ENCODE measurements at regions not wholly inside any gene's neighbourhood (a gene's known extent, or its start where the extent isn't known, plus 50 kb on each side); places are given as distances from the start of the nearest gene placed in this dataset.

- no peaks in the 10 kb centered on the region for H3K36me3 ChIP-seq (ENCODE audit: low read depth, low read length)
- ChIA-PET CTCF (no interaction called here), POLR2A (ENCODE audit: unreplicated experiment) (no interaction called here)
- DNase-seq (no peak), ATAC-seq (no peak)
- intact Hi-C loops (cut with micrococcal nuclease), result no loop called here
- no peak overlapping the region for H3K4me3 ChIP-seq (ENCODE audit: low read length)
- H3K4me2 ChIP-seq (ENCODE audit: low read length), result no peak overlapping the region
- no TSS peak for BruUV-seq (replicated peaks)
- H3K27me3 ChIP-seq (ENCODE audit: low read length), result no peaks in the 10 kb centered on the region
- H2AFZ ChIP-seq (ENCODE audit: low read length), result no peak overlapping the region
- no peaks in the 10 kb centered on the region for H3K9me3 ChIP-seq (ENCODE audit: low read length)
- H4K20me1 ChIP-seq (ENCODE audit: low read length), result no peaks in the 10 kb centered on the region
- H3K9ac ChIP-seq (ENCODE audit: low read length), result no peak overlapping the region
- no peak overlapping the region for H3K27ac ChIP-seq (ENCODE audit: low read length)
- TF ChIP-seq EZH2 (IDR thresholded peaks at IDR 0.05; ENCODE audit: low read length, unreplicated experiment) (no peak), CTCF (conservative IDR thresholded peaks at IDR 0.05; ENCODE audit: low read depth, low read length) (no peak), EZH2phosphoT487 (IDR thresholded peaks at IDR 0.05; ENCODE audit: borderline replicate concordance, low read length) (no peak)
- no peaks in the 10 kb centered on the region for H3K79me2 ChIP-seq (ENCODE audit: low read length)
- H3K4me1 ChIP-seq (ENCODE audit: insufficient read depth, low read length), result no peaks in the 10 kb centered on the region
- H3K9me2 ChIP-seq (replicated peaks; ENCODE audit: low read length), result no peaks in the 10 kb centered on the region
- H3F3A ChIP-seq (ENCODE audit: low read length, unreplicated experiment), result no peaks in the 10 kb centered on the region
Observed at GRCh38 chr4:3364634-3365314, 72.0 kb downstream of the RGS12 start.

- Histone ChIP-seq H3K27me3 (ENCODE audit: low read length) (no peaks in the 10 kb centered on the region), H3K9me3 (ENCODE audit: low read length) (no peaks in the 10 kb centered on the region), H3K27ac (ENCODE audit: low read length) (no peak overlapping the region), H3K4me2 (ENCODE audit: low read length) (no peak overlapping the region), H3K4me1 (ENCODE audit: insufficient read depth, low read length) (no peaks in the 10 kb centered on the region), H3F3A (ENCODE audit: low read length, unreplicated experiment) (no peaks in the 10 kb centered on the region), H3K79me2 (ENCODE audit: low read length) (no peaks in the 10 kb centered on the region), H3K36me3 (ENCODE audit: low read depth, low read length) (no peaks in the 10 kb centered on the region), H3K9me2 (replicated peaks; ENCODE audit: low read length) (no peaks in the 10 kb centered on the region), H3K4me3 (ENCODE audit: low read length) (no peak overlapping the region), H3K9ac (ENCODE audit: low read length) (no peak overlapping the region), H2AFZ (ENCODE audit: low read length) (no peak overlapping the region), H4K20me1 (ENCODE audit: low read length) (no peaks in the 10 kb centered on the region)
- no peak for TF ChIP-seq CTCF (conservative IDR thresholded peaks at IDR 0.05; ENCODE audit: low read depth, low read length)
- DNase-seq, result no peak
- ChIA-PET CTCF (no interaction called here), POLR2A (ENCODE audit: unreplicated experiment) (no interaction called here)
- no TSS peak for BruUV-seq (replicated peaks)
- ATAC-seq, result no peak
- intact Hi-C loops (cut with micrococcal nuclease), result no loop called here
Observed at GRCh38 chr4:3365326-3365725, 72.5 kb downstream of the RGS12 start.

- CTCF ChIA-PET, result no interaction called here
- H3K9me2 ChIP-seq (replicated peaks; ENCODE audit: low read length), result no peaks in the 10 kb centered on the region
- no peaks in the 10 kb centered on the region for H3F3A ChIP-seq (ENCODE audit: low read length, unreplicated experiment)
- no peaks in the 10 kb centered on the region for H3K27me3 ChIP-seq (ENCODE audit: low read length)
- H3K27ac ChIP-seq (ENCODE audit: low read length), result no peak overlapping the region
- intact Hi-C loops (cut with micrococcal nuclease), result no loop called here
- H3K79me2 ChIP-seq (ENCODE audit: low read length), result no peaks in the 10 kb centered on the region
- H3K4me3 ChIP-seq (ENCODE audit: low read length), result no peak overlapping the region
- ATAC-seq (no peak), DNase-seq (no peak)
- BruUV-seq (replicated peaks), result no TSS peak
- H3K36me3 ChIP-seq (ENCODE audit: low read depth, low read length), result no peaks in the 10 kb centered on the region
- H3K4me1 ChIP-seq (ENCODE audit: insufficient read depth, low read length), result no peaks in the 10 kb centered on the region
- no peak overlapping the region for H2AFZ ChIP-seq (ENCODE audit: low read length)
- no peak overlapping the region for H3K9ac ChIP-seq (ENCODE audit: low read length)
- TF ChIP-seq CTCF (conservative IDR thresholded peaks at IDR 0.05; ENCODE audit: low read depth, low read length) (no peak), EZH2phosphoT487 (IDR thresholded peaks at IDR 0.05; ENCODE audit: borderline replicate concordance, low read length) (no peak), EZH2 (IDR thresholded peaks at IDR 0.05; ENCODE audit: low read length, unreplicated experiment) (no peak)
- no peaks in the 10 kb centered on the region for H3K9me3 ChIP-seq (ENCODE audit: low read length)
- POLR2A ChIA-PET (ENCODE audit: unreplicated experiment), result no interaction called here
- no peaks in the 10 kb centered on the region for H4K20me1 ChIP-seq (ENCODE audit: low read length)
- H3K4me2 ChIP-seq (ENCODE audit: low read length), result no peak overlapping the region
Observed at GRCh38 chr4:3365871-3366842, 73.3 kb downstream of the RGS12 start.
